GM12878 (cell line): ENCODE measurements at regions not wholly inside any gene's neighbourhood (a gene's known extent, or its start where the extent isn't known, plus 50 kb on each side); places are given as distances from the start of the nearest gene placed in this dataset.

Source experiments
- ATAC-seq: fragments of 200-7000 bp; cut with Tn5 transposase; 3 replicates; pipeline ENCODE4 v1.9.1; 2020; ENCODE audit warnings: mild to moderate bottlenecking, moderate library complexity
- BruUV-seq: library from RNA; stranded (reverse); fragments of 400-500 nt; replicated peaks from 2 replicates; lab custom pipeline; 2021; lab: Mats Ljungman, UMichigan
- CTCF ChIA-PET: fragments of 300-600 bp; sonication (Branson Sonifier 250); formaldehyde crosslinking; extraction: SDS; loops from one replicate; lab custom pipeline; 2021; ENCODE audit warnings: inconsistent platforms; lab: Yijun Ruan, JAX
- POLR2A ChIA-PET: fragments of 350-600 bp; formaldehyde crosslinking; extraction: SDS; loops from one replicate; lab custom pipeline; 2021; ENCODE audit warnings: inconsistent platforms; lab: Charles Lee
- RAD21 ChIA-PET: fragments of 300-600 bp; sonication (Branson Sonifier 250); formaldehyde crosslinking; loops from one replicate; lab custom pipeline; 2023; ENCODE audit warnings: antibody characterized with exemption; ENCODE audit not compliant: unreplicated experiment; lab: Charles Lee
- SMC1A ChIA-PET: fragments of 300-600 bp; sonication (Branson Sonifier 250); formaldehyde crosslinking; loops from one replicate; lab custom pipeline; 2023; ENCODE audit not compliant: unreplicated experiment, uncharacterized antibody; lab: Charles Lee
- DNase-seq: peaks from one replicate; pipeline ENCODE4 v3.0.0-alpha.2; 2011; ENCODE audit warnings: low read depth, low spot score
- FAIRE-seq: peaks from 3 replicates; lab custom pipeline; 2011; peaks lifted over from hg19 to GRCh38; lab: Jason Lieb, UNC
- H2AFZ ChIP-seq: 2 replicates; pipeline ENCODE4 v1.6.0; 2011; ENCODE audit warnings: low read depth, low read length, control low read depth; ENCODE audit not compliant: control insufficient read depth
- H3K27ac ChIP-seq: 2 replicates; pipeline ENCODE4 v1.5.1; 2011; ENCODE audit warnings: control low read depth; ENCODE audit not compliant: control insufficient read depth, insufficient read depth
- H3K27me3 ChIP-seq, 2 experiments: replicated peaks in 1 of 2; 2 replicates each; pipeline versions ENCODE4 v1.6.0 to v1.6.1; 2011; ENCODE audit warnings: low read length in 1 of 2; ENCODE audit not compliant: control insufficient read depth in 2 of 2, insufficient read depth in 2 of 2
- H3K36me3 ChIP-seq, 2 experiments: 2 replicates each; pipeline ENCODE4 v1.5.1; 2011; ENCODE audit warnings: low read length in 1 of 2; ENCODE audit not compliant: control insufficient read depth in 2 of 2, insufficient read depth in 2 of 2
- H3K4me1 ChIP-seq: 2 replicates; pipeline ENCODE4 v1.6.1; 2011; ENCODE audit warnings: mild to moderate bottlenecking, low read length, moderate library complexity, mixed read lengths; ENCODE audit not compliant: control insufficient read depth, insufficient read depth
- H3K4me2 ChIP-seq: 2 replicates; pipeline ENCODE4 v1.6.0; 2011; ENCODE audit warnings: control low read depth; ENCODE audit not compliant: control insufficient read depth, insufficient read depth
- H3K4me3 ChIP-seq: fragments of 200-600 bp; sonication (generic); 2 replicates; pipeline ENCODE4 v1.5.1; 2016
- H3K79me2 ChIP-seq: 2 replicates; pipeline ENCODE4 v1.6.0; 2011; ENCODE audit warnings: low read length; ENCODE audit not compliant: control insufficient read depth, insufficient read depth
- H3K9ac ChIP-seq: 2 replicates; pipeline ENCODE4 v1.8.0; 2011; ENCODE audit warnings: low read length, control low read depth, mixed read lengths; ENCODE audit not compliant: control insufficient read depth, insufficient read depth
- H3K9me3 ChIP-seq: replicated peaks from 3 replicates; pipeline ENCODE4 v1.5.1; 2011; ENCODE audit warnings: mild to moderate bottlenecking, low read length; ENCODE audit not compliant: control insufficient read depth, insufficient read depth
- H4K20me1 ChIP-seq: 2 replicates; pipeline ENCODE4 v1.6.0; 2011; ENCODE audit not compliant: control insufficient read depth, insufficient read depth
- CBX5 ChIP-seq: sonication (generic); IDR thresholded peaks from 2 replicates; pipeline ENCODE4 v1.6.1; 2016; ENCODE audit warnings: low read depth, moderate library complexity, mild to moderate bottlenecking, inconsistent platforms
- CHD1 ChIP-seq: IDR thresholded peaks from 2 replicates; pipeline ENCODE4 v1.6.1; 2012; ENCODE audit warnings: low read depth, low read length, improper control_type of control experiment
- FOXK2 ChIP-seq: fragments of 450-650 bp; IDR thresholded peaks from 2 replicates; pipeline ENCODE4 v1.6.1; 2017; ENCODE audit warnings: mild to moderate bottlenecking, moderate library complexity
- IRF4 ChIP-seq: IDR thresholded peaks from 2 replicates; pipeline ENCODE4 v1.6.1; 2011; ENCODE audit warnings: low read depth, low read length
- SIX5 ChIP-seq: IDR thresholded peaks from 2 replicates; pipeline ENCODE4 v1.6.1; 2011; ENCODE audit warnings: mild to moderate bottlenecking, low read depth, low read length, moderate library complexity; ENCODE audit not compliant: severe bottlenecking
- SMAD5 ChIP-seq: IDR thresholded peaks from 2 replicates; pipeline ENCODE4 v1.6.1; 2016; ENCODE audit warnings: antibody characterized with exemption, low read depth
- TCF3 ChIP-seq: IDR thresholded peaks from 2 replicates; pipeline ENCODE4 v1.6.1; 2012; ENCODE audit warnings: low read depth, mild to moderate bottlenecking, low read length, borderline replicate concordance; ENCODE audit not compliant: insufficient read depth
- WGBS: methylation state at CpG from one replicate; pipeline ENCODE4 v1.1.6; 2016; ENCODE audit warnings: low lambda C conversion rate; ENCODE audit not compliant: insufficient replicate concordance, insufficient coverage; ENCODE audit errors: missing lambda C conversion rate; 5-methylcytosine and 5-hydroxymethylcytosine counted together
- in situ Hi-C: fragments of 300-500 bp; cut with MboI; formaldehyde crosslinking; loops from 9 replicates; pipeline ENCODE4 v1.14.3; 2018; ENCODE audit warnings: mixed read lengths
- intact Hi-C: fragments of 100-400 bp; cut with micrococcal nuclease; formaldehyde crosslinking; loops from one replicate; pipeline ENCODE4 v1.14.2; 2022; ENCODE audit not compliant: unreplicated experiment

DNA sequence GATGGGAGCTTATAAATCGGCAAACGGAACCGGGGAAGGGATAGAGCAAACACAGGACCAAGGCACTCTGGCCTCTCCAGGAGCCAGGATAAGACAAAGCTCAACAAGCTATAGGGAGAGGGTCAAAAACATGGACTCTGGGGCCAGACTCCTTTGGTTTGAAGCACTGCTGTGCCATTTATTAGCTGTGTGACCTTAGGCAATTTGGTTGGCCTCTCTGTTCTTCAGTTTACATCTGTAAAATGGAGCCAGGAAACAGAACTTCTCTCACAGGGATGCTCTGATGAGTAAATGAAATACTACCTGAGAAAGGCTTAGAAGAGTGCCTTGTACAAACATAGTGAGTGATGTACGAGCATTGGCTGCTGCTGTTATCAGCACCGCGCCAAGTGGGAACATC, 213.3 kb upstream of the PWP1 start (continued):
- TF ChIP-seq TCF3 (no peak), CHD1 (no peak), SMAD5 (no peak)

DNA sequence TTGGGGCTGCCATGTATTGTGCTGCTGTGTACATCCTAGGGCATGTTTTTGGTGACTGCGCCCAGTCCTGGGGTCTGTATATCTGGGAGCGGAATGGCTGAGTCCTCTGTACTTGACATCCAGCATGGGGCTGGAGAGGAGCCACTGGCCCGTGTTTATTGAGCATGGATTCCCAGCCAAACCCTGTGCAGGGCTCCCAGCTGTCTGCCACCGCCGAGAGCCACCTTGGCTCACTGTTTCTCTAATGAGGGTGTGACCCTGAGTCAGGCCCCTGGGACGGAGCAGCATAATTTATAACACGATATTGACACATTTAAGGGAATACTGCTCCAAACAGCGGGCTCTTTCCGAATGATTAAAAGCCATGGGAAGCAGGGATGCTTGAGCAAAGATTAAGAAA, 211.5 kb upstream of the PWP1 start:
- ATAC-seq (no peak), FAIRE-seq (no peak), DNase-seq (no peak)
- Histone ChIP-seq H4K20me1 (no peaks in the 10 kb centered on the region), H3K27ac (no peak overlapping the region), H3K4me1 (no peaks in the 10 kb centered on the region), H3K4me3 (no peak overlapping the region), H3K9ac (no peak overlapping the region), H3K4me2 (no peak overlapping the region), H3K79me2 (no peaks in the 10 kb centered on the region), H3K27me3 (peaks cover 0 to 3% of the 10 kb centered on the region in 2 experiments; a peak in 2 of 4 replicates), H2AFZ (no peak overlapping the region), H3K36me3 (no peaks in the 10 kb centered on the region), H3K9me3 (no peaks in the 10 kb centered on the region)
- ChIA-PET POLR2A (no interaction called here), RAD21 (no interaction called here), CTCF (no interaction called here), SMC1A (no interaction called here)
- 56% methylated on average over 9 of the region's 9 CpGs for WGBS
- TF ChIP-seq IRF4 (no peak), FOXK2 (no peak), SIX5 (no peak), CBX5 (no peak)
- no TSS peak for BruUV-seq
- in situ Hi-C loops: no loop called here
- intact Hi-C loops: no loop called here
